B cell (primary cell): ENCODE measurements at regions not wholly inside any gene's neighbourhood (a gene's known extent, or its start where the extent isn't known, plus 50 kb on each side); places are given as distances from the start of the nearest gene placed in this dataset.

Experiments
- ATAC-seq: fragments of 200-7000 bp; cut with Tn5 transposase; one replicate; pipeline ENCODE4 v1.10.0; 2021; ENCODE audit warnings: low read depth, mild to moderate bottlenecking, moderate number of reproducible peaks, moderate library complexity
- CTCF ChIA-PET: fragments of 350-600 bp; sonication (Branson Sonifier 250); formaldehyde crosslinking; loops from one replicate; lab custom pipeline; 2021; ENCODE audit warnings: antibody characterized with exemption, inconsistent platforms; lab: Charles Lee
- POLR2A ChIA-PET: fragments of 350-600 bp; sonication (Branson Sonifier 250); formaldehyde crosslinking; loops from one replicate; lab custom pipeline; 2021; ENCODE audit warnings: antibody characterized with exemption; lab: Charles Lee
- DNase-seq: peaks from one replicate; pipeline ENCODE4 v3.0.0; 2013
- H2AFZ ChIP-seq: 2 replicates; pipeline ENCODE4 v1.6.1; 2012; ENCODE audit warnings: mild to moderate bottlenecking, low read depth, low read length; ENCODE audit not compliant: insufficient read depth, poor library complexity, severe bottlenecking
- H3K27ac ChIP-seq, 2 donors: 1 replicate in 1 of 2; 2 replicates in 1 of 2; pipeline ENCODE4 v1.5.1; 2012 to 2013; ENCODE audit warnings: low read length in 2 of 2, mild to moderate bottlenecking in 2 of 2, moderate library complexity in 1 of 2
- H3K27me3 ChIP-seq, 4 experiments: fragments of 200-600 bp in 1 of 4; sonication (generic) in 1 of 4; replicated peaks in 1 of 4; 1 replicate in 2 of 4; 2 replicates in 2 of 4; pipeline versions ENCODE4 v1.6.1 to v1.7.0; 2013 to 2016; ENCODE audit warnings: low read length in 3 of 4, mild to moderate bottlenecking in 2 of 4, mixed read lengths in 1 of 4, moderate library complexity in 1 of 4; ENCODE audit not compliant: insufficient read depth in 4 of 4, control insufficient read depth in 3 of 4; ENCODE audit errors: control extremely low read depth in 1 of 4
- H3K36me3 ChIP-seq, 2 experiments: replicated peaks in 1 of 2; 1 replicate in 1 of 2; 2 replicates in 1 of 2; pipeline versions ENCODE4 v1.6.1 to v1.7.1; 2013; ENCODE audit warnings: low read length in 1 of 2; ENCODE audit not compliant: insufficient read depth in 2 of 2, control insufficient read depth in 1 of 2; ENCODE audit errors: control extremely low read depth in 1 of 2, extremely low read depth in 1 of 2
- H3K4me1 ChIP-seq, 2 donors: fragments of 200-600 bp in 1 of 2; sonication (generic) in 1 of 2; 1 replicate in 1 of 2; 2 replicates in 1 of 2; pipeline versions ENCODE4 v1.5.1 to v1.6.1; 2013 to 2017; ENCODE audit warnings: low read length in 2 of 2; ENCODE audit not compliant: control insufficient read depth in 2 of 2, insufficient read depth in 2 of 2
- H3K4me2 ChIP-seq: replicated peaks from 2 replicates; pipeline ENCODE3; 2012; ENCODE audit warnings: mild to moderate bottlenecking, low read depth, low read length; ENCODE audit not compliant: poor library complexity, severe bottlenecking
- H3K4me3 ChIP-seq, 5 experiments: fragments of 200-600 bp in 1 of 5; sonication (generic) in 1 of 5; 1 replicate in 3 of 5; 2 replicates in 2 of 5; pipeline versions ENCODE4 v1.5.1 to v1.7.0; 2011 to 2016; ENCODE audit warnings: low read length in 4 of 5, mild to moderate bottlenecking in 4 of 5, low read depth in 2 of 5, control low read depth in 1 of 5, moderate library complexity in 1 of 5; ENCODE audit not compliant: insufficient read depth in 1 of 5; ENCODE audit errors: control extremely low read depth in 1 of 5, extremely low read depth in 1 of 5
- H3K79me2 ChIP-seq: fragments of 200-600 bp; sonication (generic); one replicate; pipeline ENCODE4 v1.6.0; 2016; ENCODE audit warnings: low read length; ENCODE audit not compliant: control insufficient read depth, insufficient read depth
- H3K9ac ChIP-seq: fragments of 200-600 bp; sonication (generic); 2 replicates; pipeline ENCODE4 v1.6.1; 2017; ENCODE audit warnings: mild to moderate bottlenecking, low read length, moderate library complexity
- H3K9me3 ChIP-seq, 3 donors: one replicate each; pipeline versions ENCODE4 v1.6.1 to v1.7.1; 2013; ENCODE audit warnings: low read length in 2 of 3; ENCODE audit not compliant: control insufficient read depth in 2 of 3, insufficient read depth in 1 of 3; ENCODE audit errors: control extremely low read depth in 1 of 3
- H4K20me1 ChIP-seq: 2 replicates; pipeline ENCODE4 v1.6.0; 2012; ENCODE audit warnings: mild to moderate bottlenecking, low read length; ENCODE audit not compliant: insufficient read depth, control insufficient read depth, poor library complexity, severe bottlenecking
- H3K27ac Mint-ChIP-seq: one replicate; pipeline ENCODE4 v1.8.0; 2021; ENCODE audit warnings: mixed read lengths
- H3K27me3 Mint-ChIP-seq: one replicate; pipeline ENCODE4 v1.8.0; 2021; ENCODE audit warnings: mixed read lengths
- H3K4me1 Mint-ChIP-seq: one replicate; pipeline ENCODE4 v1.8.0; 2021; ENCODE audit warnings: mixed read lengths
- H3K4me3 Mint-ChIP-seq: one replicate; pipeline ENCODE4 v1.8.0; 2021; ENCODE audit warnings: mixed read lengths
- H3K9me3 Mint-ChIP-seq: one replicate; pipeline ENCODE4 v1.8.0; 2022; ENCODE audit warnings: mixed read lengths; ENCODE audit not compliant: insufficient read depth
- CTCF ChIP-seq: fragments of 200-600 bp; IDR thresholded peaks from one replicate; pipeline ENCODE4 v1.8.0; 2022; ENCODE audit warnings: antibody characterized with exemption, mild to moderate bottlenecking
- EZH2 ChIP-seq: IDR thresholded peaks from 2 replicates; pipeline ENCODE4 v1.6.1; 2012; ENCODE audit warnings: borderline replicate concordance, low read depth, mild to moderate bottlenecking, moderate library complexity, low read length; ENCODE audit not compliant: insufficient read depth, poor library complexity, severe bottlenecking
- WGBS: methylation state at CpG from one replicate; pipeline ENCODE4 v1.1.5; 2013; ENCODE audit warnings: missing lambda C conversion rate; ENCODE audit not compliant: insufficient coverage; 5-methylcytosine and 5-hydroxymethylcytosine counted together
- intact Hi-C: fragments of 100-400 bp; cut with micrococcal nuclease; formaldehyde crosslinking; loops from one replicate; pipeline ENCODE4 v1.10.0; 2022

DNA sequence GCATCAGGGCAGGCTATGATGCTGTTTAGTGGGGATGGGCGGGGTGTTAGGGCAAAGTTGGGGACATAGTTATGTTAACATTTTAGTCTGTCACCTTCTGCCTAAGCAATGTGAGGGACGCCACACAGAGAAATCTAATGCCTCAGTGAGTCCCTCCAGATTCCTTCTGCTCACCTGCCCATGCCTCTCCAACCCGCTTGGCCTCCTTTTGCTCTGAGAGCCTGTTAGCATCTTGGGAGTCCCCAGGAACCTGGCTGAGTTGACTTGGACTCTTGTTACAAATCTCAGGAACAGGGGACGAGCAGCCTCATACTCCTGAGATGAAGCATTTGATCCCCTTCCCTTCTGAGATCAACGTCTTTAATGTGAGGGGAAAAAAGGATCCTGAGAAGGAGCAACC is 336.8 kb downstream of the CCSER2 start:
- H2AFZ ChIP-seq: no peak overlapping the region
- no peaks in the 10 kb centered on the region for H3K36me3 ChIP-seq
- no peak overlapping the region for H3K4me2 ChIP-seq
- no peaks in the 10 kb centered on the region for H3K27me3 ChIP-seq
- ChIA-PET CTCF (no interaction called here), POLR2A (no interaction called here)
- Mint-ChIP-seq H3K27ac (no peak overlapping the region), H3K9me3 (no peaks in the 10 kb centered on the region), H3K4me3 (no peak overlapping the region), H3K27me3 (peaks cover 5% of the 10 kb centered on the region), H3K4me1 (no peaks in the 10 kb centered on the region)
- DNase-seq: no peak
- no peak overlapping the region for H3K4me3 ChIP-seq
- H3K9me3 ChIP-seq: peaks cover 0 to 3% (median 0%) of the 10 kb centered on the region in 3 donors
- ATAC-seq: no peak
- no peaks in the 10 kb centered on the region for H4K20me1 ChIP-seq
- H3K27ac ChIP-seq: no peak overlapping the region
- WGBS: 78% methylated on average over 3 of the region's 5 CpGs
- TF ChIP-seq CTCF: no peak
- no peak for TF ChIP-seq EZH2
- no peak overlapping the region for H3K9ac ChIP-seq
- intact Hi-C loops: no loop called here
- no peaks in the 10 kb centered on the region for H3K4me1 ChIP-seq
- no peaks in the 10 kb centered on the region for H3K79me2 ChIP-seq

DNA sequence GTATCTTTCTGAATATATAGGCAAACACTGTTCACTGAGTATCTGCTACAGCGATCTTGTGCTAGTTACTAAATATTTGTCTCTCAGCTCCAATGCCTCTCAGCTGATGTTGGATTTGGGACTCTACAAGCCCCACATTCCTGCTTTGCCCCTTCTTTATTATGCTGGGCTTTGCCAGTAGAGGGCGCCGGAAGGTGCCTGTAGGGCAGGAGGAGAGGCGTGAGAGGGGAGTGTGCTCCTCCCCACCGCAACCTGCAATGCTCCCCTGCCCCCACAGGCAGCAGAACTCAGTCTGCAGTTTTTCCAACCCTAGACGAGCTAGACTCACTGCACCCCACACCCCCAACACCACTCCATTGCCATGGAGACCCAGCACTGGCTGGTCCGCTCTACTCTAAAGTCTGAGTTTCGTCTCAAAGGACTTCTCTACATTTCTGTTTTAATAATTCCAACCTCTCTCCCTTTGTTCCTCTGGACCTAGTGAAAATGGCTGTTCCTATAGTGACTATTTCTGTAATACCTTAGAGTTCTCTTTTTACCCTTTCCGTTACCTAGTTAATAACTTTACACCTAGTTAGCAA is 337.6 kb downstream of the CCSER2 start:
- H3K9me3 Mint-ChIP-seq: no peaks in the 10 kb centered on the region
- no peak overlapping the region for H3K27ac Mint-ChIP-seq
- TF ChIP-seq CTCF (peak; percentile 27), EZH2 (no peak)
- ATAC-seq (no peak), DNase-seq (no peak)
- Histone ChIP-seq H3K27ac (no peak overlapping the region), H3K27me3 (no peaks in the 10 kb centered on the region), H4K20me1 (no peaks in the 10 kb centered on the region), H3K36me3 (no peaks in the 10 kb centered on the region), H3K4me3 (no peak overlapping the region), H3K4me2 (no peak overlapping the region), H2AFZ (no peak overlapping the region), H3K4me1 (no peaks in the 10 kb centered on the region), H3K9ac (no peak overlapping the region), H3K9me3 (peaks cover 0 to 3% (median 0%) of the 10 kb centered on the region in 3 donors), H3K79me2 (no peaks in the 10 kb centered on the region)
- POLR2A ChIA-PET: no interaction called here
- CTCF ChIA-PET: no interaction called here
- WGBS: 73% methylated on average over 2 of the region's 9 CpGs
- intact Hi-C loops: no loop called here
- H3K4me3 Mint-ChIP-seq: no peak overlapping the region
- peaks cover 4% of the 10 kb centered on the region for H3K27me3 Mint-ChIP-seq
- H3K4me1 Mint-ChIP-seq: no peaks in the 10 kb centered on the region
